Smooth muscle cell (in vitro differentiated cells): ENCODE measurements at regions not wholly inside any gene's neighbourhood (a gene's known extent, or its start where the extent isn't known, plus 50 kb on each side); places are given as distances from the start of the nearest gene placed in this dataset.

Experiments used
- DNase-seq: peaks from one replicate; lab custom pipeline; 2025; ENCODE audit not compliant: unreplicated experiment; lab: John Stamatoyannopoulos, UW
- H2AFZ ChIP-seq: fragments of 200-600 bp; sonication (generic); 2 replicates; pipeline ENCODE4 v1.6.0; 2016; ENCODE audit warnings: antibody characterized with exemption, low read depth, mild to moderate bottlenecking
- H3F3A ChIP-seq: fragments of 200-600 bp; sonication (generic); 2 replicates; pipeline ENCODE4 v1.6.0; 2017; ENCODE audit warnings: antibody characterized with exemption, low read depth
- H3K27ac ChIP-seq: fragments of 200-600 bp; sonication (generic); 2 replicates; pipeline ENCODE4 v1.5.1; 2016; ENCODE audit warnings: low read depth, mild to moderate bottlenecking
- H3K27me3 ChIP-seq: fragments of 200-600 bp; sonication (generic); 2 replicates; pipeline ENCODE4 v1.6.1; 2016; ENCODE audit warnings: low read depth, mild to moderate bottlenecking
- H3K36me3 ChIP-seq: fragments of 200-600 bp; sonication (generic); 2 replicates; pipeline ENCODE4 v1.5.1; 2016; ENCODE audit warnings: low read depth
- H3K4me1 ChIP-seq: fragments of 200-600 bp; sonication (generic); 2 replicates; pipeline ENCODE4 v1.5.1; 2016; ENCODE audit warnings: low read depth
- H3K4me2 ChIP-seq: fragments of 200-600 bp; sonication (generic); 2 replicates; pipeline ENCODE4 v1.6.0; 2016; ENCODE audit warnings: mild to moderate bottlenecking
- H3K4me3 ChIP-seq: fragments of 200-600 bp; sonication (generic); 2 replicates; pipeline ENCODE4 v1.5.1; 2016; ENCODE audit warnings: mild to moderate bottlenecking
- H3K79me2 ChIP-seq: fragments of 200-600 bp; sonication (generic); 2 replicates; pipeline ENCODE4 v1.6.0; 2016; ENCODE audit warnings: low read depth, mild to moderate bottlenecking
- H3K9ac ChIP-seq: fragments of 200-600 bp; sonication (generic); 2 replicates; pipeline ENCODE4 v1.6.0; 2016; ENCODE audit warnings: low read depth
- H3K9me3 ChIP-seq: fragments of 200-600 bp; sonication (generic); replicated peaks from 2 replicates; pipeline ENCODE4 v1.5.1; 2016; ENCODE audit warnings: low read depth
- H4K20me1 ChIP-seq: fragments of 200-600 bp; sonication (generic); 2 replicates; pipeline ENCODE4 v1.6.0; 2016; ENCODE audit warnings: low read depth
- CTCF ChIP-seq: fragments of 200-600 bp; sonication (generic); IDR thresholded peaks from 2 replicates; pipeline ENCODE4 v1.5.1; 2017; ENCODE audit warnings: borderline replicate concordance, mild to moderate bottlenecking, antibody characterized with exemption; ENCODE audit not compliant: insufficient read depth, poor library complexity, severe bottlenecking
- WGBS: methylation state at CpG from one replicate; pipeline ENCODE4 v1.1.7; 2016; ENCODE audit warnings: low lambda C conversion rate; 5-methylcytosine and 5-hydroxymethylcytosine counted together

GRCh38 chr6:88223298-88223697 lies 57.2 kb upstream of the CNR1 start:
- no peak overlapping the region for H3K4me2 ChIP-seq
- H3K79me2 ChIP-seq, result no peaks in the 10 kb centered on the region
- no peak for TF ChIP-seq CTCF
- no peaks in the 10 kb centered on the region for H4K20me1 ChIP-seq
- no peak overlapping the region for H2AFZ ChIP-seq
- H3F3A ChIP-seq, result no peaks in the 10 kb centered on the region
- DNase-seq, result no peak
- no peaks in the 10 kb centered on the region for H3K36me3 ChIP-seq
- 92% methylated on average over 1 of the region's 1 CpG for WGBS
- no peak overlapping the region for H3K27ac ChIP-seq
- no peak overlapping the region for H3K9ac ChIP-seq
- no peaks in the 10 kb centered on the region for H3K9me3 ChIP-seq
- H3K4me3 ChIP-seq, result no peak overlapping the region
- no peaks in the 10 kb centered on the region for H3K4me1 ChIP-seq
- no peaks in the 10 kb centered on the region for H3K27me3 ChIP-seq

DNA sequence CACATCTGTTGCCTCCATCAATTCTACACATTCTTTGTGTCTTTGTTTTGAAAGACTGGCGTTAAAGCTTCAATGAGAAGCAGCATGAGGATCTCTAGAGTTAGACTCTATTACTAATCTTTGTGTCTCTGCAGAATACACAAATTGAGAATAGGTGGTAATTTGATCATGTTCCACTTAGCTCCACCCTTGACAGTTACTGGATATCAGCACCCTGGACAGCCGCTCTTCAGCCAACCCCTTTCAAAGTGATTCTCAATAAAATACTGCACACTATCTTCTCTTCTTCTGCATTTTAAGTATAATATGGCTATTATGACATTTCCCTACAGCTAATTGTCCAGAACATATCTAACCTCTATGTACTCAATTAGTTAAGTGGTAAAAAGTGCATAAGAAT lies 54.3 kb upstream of the CNR1 start:
- Histone ChIP-seq H3K79me2 (no peaks in the 10 kb centered on the region), H3K9ac (no peak overlapping the region), H3K4me3 (no peak overlapping the region), H3K9me3 (no peaks in the 10 kb centered on the region), H2AFZ (no peak overlapping the region), H3F3A (no peaks in the 10 kb centered on the region), H3K27ac (no peak overlapping the region), H3K4me1 (no peaks in the 10 kb centered on the region), H4K20me1 (no peaks in the 10 kb centered on the region), H3K4me2 (no peak overlapping the region), H3K27me3 (no peaks in the 10 kb centered on the region), H3K36me3 (no peaks in the 10 kb centered on the region)
- no peak for DNase-seq
- 66% methylated on average over 2 of the region's 2 CpGs for WGBS
- TF ChIP-seq CTCF, result no peak

DNA sequence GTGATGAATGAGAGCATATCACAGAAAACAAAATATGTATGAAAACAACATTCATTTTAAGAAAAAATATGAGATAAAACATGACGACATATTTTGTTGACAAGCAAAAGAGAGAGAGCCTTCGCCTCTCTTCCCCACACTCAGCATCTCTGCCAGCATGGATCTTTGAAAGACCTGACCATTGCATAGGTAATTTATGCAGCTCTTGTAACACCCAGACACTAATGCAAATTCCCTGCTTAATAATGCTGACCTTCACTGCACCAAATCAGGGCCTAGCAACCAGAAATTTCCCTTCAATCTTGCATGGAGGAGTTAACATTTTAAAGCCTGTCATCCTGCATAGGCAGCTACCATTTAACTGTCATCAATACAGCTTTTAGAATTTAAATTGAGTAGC lies 50.0 kb upstream of the CNR1 start:
- Histone ChIP-seq H3K4me3 (no peak overlapping the region), H3K36me3 (no peaks in the 10 kb centered on the region), H2AFZ (no peak overlapping the region), H3F3A (no peaks in the 10 kb centered on the region), H3K27ac (no peak overlapping the region), H3K9me3 (no peaks in the 10 kb centered on the region), H4K20me1 (no peaks in the 10 kb centered on the region), H3K9ac (no peak overlapping the region), H3K4me1 (no peaks in the 10 kb centered on the region), H3K4me2 (no peak overlapping the region), H3K27me3 (no peaks in the 10 kb centered on the region), H3K79me2 (no peaks in the 10 kb centered on the region)
- no peak for TF ChIP-seq CTCF
- DNase-seq, result no peak
- WGBS, result 86% methylated on average over 2 of the region's 2 CpGs
